ENCODE measurements at regions not wholly inside any gene's neighbourhood (a gene's known extent, or its start where the extent isn't known, plus 50 kb on each side); places are given as distances from the start of the nearest gene placed in this dataset.

DNA sequence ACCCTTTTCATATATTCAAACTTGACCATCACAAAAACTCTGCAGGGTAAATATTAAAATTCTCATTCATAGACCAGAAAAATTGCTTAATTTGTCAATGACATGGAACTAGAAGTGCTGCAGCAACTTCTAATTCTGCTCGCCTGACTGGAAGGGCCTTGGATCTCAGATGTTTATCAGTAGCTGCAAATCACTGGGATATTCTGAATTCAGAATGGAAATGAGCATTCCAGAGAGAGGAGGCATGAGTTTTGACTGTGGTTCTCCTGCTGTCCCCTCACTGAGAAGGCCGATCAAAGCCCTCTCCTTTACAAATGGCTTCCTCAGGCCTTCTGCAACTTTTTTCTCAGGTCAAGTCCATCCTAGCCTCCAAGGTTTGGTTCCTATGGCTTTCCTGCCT, 171.3 kb upstream of the FAM78B start:
- DNase-seq (ENCODE audit: low read depth): no peak
- no peak overlapping the region for H3K4me3 ChIP-seq (ENCODE audit: low read length)
- TF ChIP-seq CTCF (conservative IDR thresholded peaks at IDR 0.05; ENCODE audit: low read length): no peak

GRCh38 chr1:166340709-166341108, 173.9 kb upstream of the FAM78B start:
- DNase-seq (ENCODE audit: low read depth): no peak
- TF ChIP-seq CTCF (conservative IDR thresholded peaks at IDR 0.05; ENCODE audit: low read length): no peak
- H3K4me3 ChIP-seq (ENCODE audit: low read length): no peak overlapping the region

GRCh38 chr1:166343276-166343675, 176.5 kb upstream of the FAM78B start:
- no peak for DNase-seq (ENCODE audit: low read depth)
- no peak for TF ChIP-seq CTCF (conservative IDR thresholded peaks at IDR 0.05; ENCODE audit: low read length)
- H3K4me3 ChIP-seq (ENCODE audit: low read length): no peak overlapping the region

DNA sequence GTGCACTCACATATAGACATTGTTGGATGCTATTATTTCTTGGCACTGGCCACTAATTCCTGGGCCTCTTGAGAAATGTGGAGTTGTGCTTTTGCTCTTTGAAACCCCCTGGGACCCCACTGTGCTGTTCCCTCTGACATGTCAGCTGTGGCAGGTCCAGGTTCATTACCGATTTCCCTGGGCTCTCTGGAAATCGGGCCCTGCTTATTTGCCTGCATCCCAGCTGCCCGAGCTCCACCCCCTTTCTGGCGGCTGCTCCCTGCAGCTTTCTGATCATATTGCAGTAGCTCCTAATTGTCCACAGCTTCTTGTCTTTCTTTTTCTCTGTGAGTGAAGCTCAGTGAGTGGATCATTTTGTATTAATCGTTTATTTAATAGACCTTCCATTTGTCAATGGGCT, 183.7 kb upstream of the FAM78B start:
- no peak for TF ChIP-seq CTCF (conservative IDR thresholded peaks at IDR 0.05; ENCODE audit: low read length)
- no peak overlapping the region for H3K4me3 ChIP-seq (ENCODE audit: low read length)
- DNase-seq (ENCODE audit: low read depth): no peak

DNA sequence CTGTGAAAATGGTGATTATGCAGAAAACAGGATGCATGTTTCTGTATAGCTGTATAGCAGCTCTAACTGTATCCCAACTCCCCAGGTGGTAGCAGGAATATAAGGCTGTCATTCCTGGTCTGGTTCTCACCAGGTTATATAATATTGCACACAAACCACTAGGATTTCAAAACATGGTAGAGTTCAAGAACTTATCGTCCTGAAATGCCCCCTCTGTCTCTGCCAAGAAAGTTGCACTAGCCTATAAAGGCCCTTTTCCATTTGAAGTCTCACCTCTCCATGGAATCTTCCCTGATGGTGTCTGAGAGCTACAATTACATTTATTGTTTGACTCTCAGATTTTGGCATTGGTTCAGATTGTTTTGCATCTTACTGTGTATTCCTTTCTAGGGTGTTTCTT, 184.9 kb upstream of the FAM78B start:
- TF ChIP-seq CTCF (conservative IDR thresholded peaks at IDR 0.05; ENCODE audit: low read length): no peak
- H3K4me3 ChIP-seq (ENCODE audit: low read length): no peak overlapping the region
- no peak for DNase-seq (ENCODE audit: low read depth)

DNA sequence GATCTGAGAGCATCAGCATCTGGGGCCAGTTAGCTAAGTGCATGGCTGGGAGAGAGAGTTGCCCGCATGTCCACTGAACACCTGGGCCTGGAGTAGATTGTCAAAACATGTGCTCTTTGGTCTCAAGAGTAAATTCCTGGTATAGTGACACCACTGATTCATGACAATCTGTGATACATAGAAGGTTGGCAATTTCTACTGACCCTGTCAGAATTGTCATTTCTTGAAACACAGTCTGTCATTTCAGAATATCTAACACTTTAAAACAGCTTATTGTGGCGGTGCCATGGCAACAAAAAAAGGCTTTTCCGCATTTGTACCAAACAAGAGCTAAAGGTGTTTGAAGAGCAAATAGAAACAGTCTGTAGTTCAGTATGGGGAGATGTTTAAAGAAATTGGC, 186.4 kb upstream of the FAM78B start:
- TF ChIP-seq CTCF (conservative IDR thresholded peaks at IDR 0.05; ENCODE audit: low read length): no peak
- H3K4me3 ChIP-seq (ENCODE audit: low read length): no peak overlapping the region
- no peak for DNase-seq (ENCODE audit: low read depth)

- no peak for DNase-seq (ENCODE audit: low read depth)
- TF ChIP-seq CTCF (conservative IDR thresholded peaks at IDR 0.05; ENCODE audit: low read length): no peak
- no peak overlapping the region for H3K4me3 ChIP-seq (ENCODE audit: low read length)
Measured at GRCh38 chr1:166354406-166354805, 187.6 kb upstream of the FAM78B start.

Measured in AG10803 (cell line).